Neural cell (in vitro differentiated cells): ENCODE measurements at regions not wholly inside any gene's neighbourhood (a gene's known extent, or its start where the extent isn't known, plus 50 kb on each side); places are given as distances from the start of the nearest gene placed in this dataset.

Experiments
- H2AFZ ChIP-seq: fragments of 200-600, 300-800 bp; sonication (generic), shearing (Covaris generic); 2 replicates; pipeline ENCODE4 v1.6.0; 2014; ENCODE audit warnings: low read depth, mild to moderate bottlenecking, antibody characterized with exemption, low read length, moderate library complexity
- H3F3A ChIP-seq: fragments of 200-600 bp; shearing (Covaris generic); 2 replicates; pipeline ENCODE4 v1.6.1; 2016; ENCODE audit warnings: mild to moderate bottlenecking, moderate library complexity, mixed read lengths, antibody characterized with exemption, low read length; ENCODE audit not compliant: insufficient read depth, poor library complexity, severe bottlenecking
- H3K27ac ChIP-seq: fragments of 200-600, 300-800 bp; sonication (generic), shearing (Covaris generic); 2 replicates; pipeline ENCODE4 v1.5.1; 2014; ENCODE audit warnings: mild to moderate bottlenecking, low read length, moderate library complexity
- H3K27me3 ChIP-seq: fragments of 300-800, 200-600 bp; sonication (generic), shearing (Covaris generic); 2 replicates; pipeline ENCODE4 v1.6.0; 2014; ENCODE audit warnings: mild to moderate bottlenecking, low read depth, low read length, moderate library complexity; ENCODE audit not compliant: insufficient read depth
- H3K36me3 ChIP-seq: fragments of 300-800, 200-600 bp; sonication (generic), shearing (Covaris generic); 2 replicates; pipeline ENCODE4 v1.5.1; 2014; ENCODE audit warnings: mild to moderate bottlenecking, antibody characterized with exemption, low read length, moderate library complexity; ENCODE audit not compliant: insufficient read depth
- H3K4me2 ChIP-seq: fragments of 300-800, 200-600 bp; sonication (generic), shearing (Covaris generic); 2 replicates; pipeline ENCODE4 v1.6.0; 2014; ENCODE audit warnings: mild to moderate bottlenecking, low read length
- H3K4me3 ChIP-seq: fragments of 300-800, 200-600 bp; sonication (generic), shearing (Covaris generic); 2 replicates; pipeline ENCODE4 v1.5.1; 2014; ENCODE audit warnings: mild to moderate bottlenecking, low read length, moderate library complexity
- H3K79me2 ChIP-seq: fragments of 200-600 bp; shearing (Covaris generic); replicated peaks from 2 replicates; pipeline ENCODE4 v1.6.0; 2014; ENCODE audit warnings: mild to moderate bottlenecking, low read length, moderate library complexity; ENCODE audit not compliant: insufficient read depth
- H3K9ac ChIP-seq: fragments of 300-800, 200-600 bp; sonication (generic), shearing (Covaris generic); 2 replicates; pipeline ENCODE4 v1.6.1; 2016; ENCODE audit warnings: mild to moderate bottlenecking, low read length, mixed read lengths
- H3K9me2 ChIP-seq: fragments of 200-600 bp; shearing (Covaris generic); 2 replicates; pipeline ENCODE4 v1.6.1; 2016; ENCODE audit warnings: mild to moderate bottlenecking, low read length, mixed read lengths; ENCODE audit not compliant: insufficient read depth
- H3K9me3 ChIP-seq: fragments of 200-600, 300-800 bp; sonication (generic), shearing (Covaris generic); 2 replicates; pipeline ENCODE4 v1.6.1; 2016; ENCODE audit warnings: mild to moderate bottlenecking, mixed run types, low read length, moderate library complexity, mixed read lengths
- H4K20me1 ChIP-seq: fragments of 200-600 bp; shearing (Covaris generic); 2 replicates; pipeline ENCODE4 v1.6.1; 2016; ENCODE audit warnings: mild to moderate bottlenecking, mixed run types; ENCODE audit not compliant: insufficient read depth
- CTCF ChIP-seq: fragments of 450-650 bp; IDR thresholded peaks from 2 replicates; pipeline ENCODE4 v1.5.1; 2014; ENCODE audit warnings: antibody characterized with exemption, mild to moderate bottlenecking, moderate library complexity; ENCODE audit not compliant: poor library complexity, severe bottlenecking
- EP300 ChIP-seq: fragments of 450-650 bp; conservative IDR thresholded peaks from 2 replicates; pipeline ENCODE4 v1.6.1; 2014; ENCODE audit warnings: antibody characterized with exemption, mild to moderate bottlenecking, moderate library complexity; ENCODE audit not compliant: poor library complexity, severe bottlenecking
- EZH2 ChIP-seq: fragments of 200-600, 300-800 bp; shearing (Covaris generic), sonication (generic); IDR thresholded peaks from 2 replicates; pipeline ENCODE4 v1.6.1; 2014; ENCODE audit warnings: antibody characterized with exemption, low read length, borderline replicate concordance, mild to moderate bottlenecking; ENCODE audit not compliant: insufficient read depth, poor library complexity, severe bottlenecking
- MXI1 ChIP-seq: fragments of 450-650 bp; conservative IDR thresholded peaks from 2 replicates; pipeline ENCODE4 v1.6.1; 2014; ENCODE audit warnings: antibody characterized with exemption, mild to moderate bottlenecking; ENCODE audit not compliant: poor library complexity, severe bottlenecking
- POLR2AphosphoS5 ChIP-seq: IDR thresholded peaks from 2 replicates; pipeline ENCODE4 v1.6.1; 2012
- RAD21 ChIP-seq: fragments of 450-650 bp; conservative IDR thresholded peaks from 2 replicates; pipeline ENCODE4 v1.6.1; 2014; ENCODE audit warnings: antibody characterized with exemption, mild to moderate bottlenecking, moderate library complexity
- REST ChIP-seq: IDR thresholded peaks from 2 replicates; pipeline ENCODE4 v1.6.1; 2012; ENCODE audit warnings: borderline replicate concordance
- SMC3 ChIP-seq: fragments of 450-650 bp; conservative IDR thresholded peaks from 2 replicates; pipeline ENCODE4 v1.6.1; 2014; ENCODE audit warnings: antibody characterized with exemption, mild to moderate bottlenecking, moderate library complexity; ENCODE audit not compliant: poor library complexity
- TAF1 ChIP-seq: IDR thresholded peaks from 2 replicates; pipeline ENCODE4 v1.6.1; 2012; ENCODE audit warnings: low read depth

GRCh38 chr16:51931653-51932052 is 615.3 kb downstream of the TOX3 start:
- Histone ChIP-seq H2AFZ (no peak overlapping the region), H3K4me2 (no peak overlapping the region), H3K79me2 (no peaks in the 10 kb centered on the region), H3K9me3 (no peaks in the 10 kb centered on the region), H3K9ac (no peak overlapping the region), H3K36me3 (no peaks in the 10 kb centered on the region), H3K4me3 (no peak overlapping the region), H3K27ac (no peak overlapping the region), H3K27me3 (no peaks in the 10 kb centered on the region), H4K20me1 (no peaks in the 10 kb centered on the region), H3K9me2 (no peaks in the 10 kb centered on the region), H3F3A (no peaks in the 10 kb centered on the region)
- TF ChIP-seq POLR2AphosphoS5 (no peak), CTCF (no peak), TAF1 (no peak), SMC3 (no peak), EZH2 (no peak), EP300 (no peak), MXI1 (no peak), RAD21 (no peak), REST (no peak)

GRCh38 chr16:51924744-51925143 is 622.2 kb downstream of the TOX3 start:
- no peak overlapping the region for H3K4me3 ChIP-seq
- H2AFZ ChIP-seq: no peak overlapping the region
- no peak overlapping the region for H3K9ac ChIP-seq
- no peaks in the 10 kb centered on the region for H3K9me2 ChIP-seq
- no peaks in the 10 kb centered on the region for H3K79me2 ChIP-seq
- peaks cover 3% of the 10 kb centered on the region for H4K20me1 ChIP-seq
- no peaks in the 10 kb centered on the region for H3K36me3 ChIP-seq
- H3K4me2 ChIP-seq: no peak overlapping the region
- TF ChIP-seq EZH2: no peak
- no peak for TF ChIP-seq MXI1
- no peak for TF ChIP-seq TAF1
- no peak for TF ChIP-seq CTCF
- no peak for TF ChIP-seq REST
- no peak for TF ChIP-seq POLR2AphosphoS5
- no peak for TF ChIP-seq SMC3
- TF ChIP-seq RAD21: no peak
- H3K27me3 ChIP-seq: no peaks in the 10 kb centered on the region
- no peak overlapping the region for H3K27ac ChIP-seq
- no peaks in the 10 kb centered on the region for H3K9me3 ChIP-seq
- H3F3A ChIP-seq: no peaks in the 10 kb centered on the region
